ENCODE measurements at regions not wholly inside any gene's neighbourhood (a gene's known extent, or its start where the extent isn't known, plus 50 kb on each side); places are given as distances from the start of the nearest gene placed in this dataset.
"Not testable (repeated sequence)": the region's sequence is repeated elsewhere in the genome, so short reads cannot be mapped to it uniquely, and the experiment has no call there.

GRCh38 chr6:61087986-61088385 lies 1198.0 kb downstream of the KHDRBS2 start:
- not testable (repeated sequence) for H3K4me3 Mint-ChIP-seq; H3K27me3 Mint-ChIP-seq; H3K4me1 Mint-ChIP-seq; ATAC-seq (ENCODE audit: low read depth in 2 of 2); DNase-seq; H3K36me3 Mint-ChIP-seq; H3K27ac Mint-ChIP-seq
- peaks cover 0 to 10% (median 3%) of the 10 kb centered on the region in 7 donors for H3K9me3 Mint-ChIP-seq

DNA sequence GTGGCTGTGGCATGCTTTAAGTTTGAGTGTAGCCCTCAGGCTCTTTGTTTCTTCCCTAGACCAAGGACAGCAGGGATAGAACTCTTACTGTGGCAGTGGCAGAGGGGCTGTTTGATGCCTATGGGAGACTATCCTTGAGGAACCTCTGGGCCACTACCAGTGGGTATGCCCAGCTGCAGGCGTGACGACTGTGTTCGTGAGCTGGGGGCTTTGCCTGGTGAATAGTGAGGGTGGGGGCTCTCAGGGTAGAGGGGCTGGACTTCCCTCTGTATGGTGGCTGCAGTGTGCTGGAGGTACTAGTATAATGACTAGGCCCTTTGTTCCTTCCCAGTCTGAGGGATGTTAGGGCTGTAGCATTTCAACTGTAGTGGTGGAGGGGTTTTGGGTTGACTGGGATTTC lies 1242.0 kb downstream of the KHDRBS2 start:
- DNase-seq (no peak), ATAC-seq (ENCODE audit: low read depth in 2 of 2) (no peak)
- no peaks in the 10 kb centered on the region for H3K4me1 Mint-ChIP-seq
- H3K36me3 Mint-ChIP-seq = no peaks in the 10 kb centered on the region
- H3K9me3 Mint-ChIP-seq = peaks cover 0 to 16% (median 5%) of the 10 kb centered on the region in 7 donors
- no peaks in the 10 kb centered on the region for H3K27me3 Mint-ChIP-seq
- H3K4me3 Mint-ChIP-seq = no peak overlapping the region
- H3K27ac Mint-ChIP-seq = no peak overlapping the region

Data from naive B cell (primary cell).